ENCODE measurements at regions not wholly inside any gene's neighbourhood (a gene's known extent, or its start where the extent isn't known, plus 50 kb on each side); places are given as distances from the start of the nearest gene placed in this dataset.
A peak's percentile ranks its signal among the peaks of the same experiment; 100 is the strongest.
"Not testable (repeated sequence)": the region's sequence is repeated elsewhere in the genome, so short reads cannot be mapped to it uniquely, and the experiment has no call there.

- DNase-seq, result no peak
These were observed 151.0 kb upstream of the SMLR1 start for GRCh38 chr6:130676077-130676772.

DNA sequence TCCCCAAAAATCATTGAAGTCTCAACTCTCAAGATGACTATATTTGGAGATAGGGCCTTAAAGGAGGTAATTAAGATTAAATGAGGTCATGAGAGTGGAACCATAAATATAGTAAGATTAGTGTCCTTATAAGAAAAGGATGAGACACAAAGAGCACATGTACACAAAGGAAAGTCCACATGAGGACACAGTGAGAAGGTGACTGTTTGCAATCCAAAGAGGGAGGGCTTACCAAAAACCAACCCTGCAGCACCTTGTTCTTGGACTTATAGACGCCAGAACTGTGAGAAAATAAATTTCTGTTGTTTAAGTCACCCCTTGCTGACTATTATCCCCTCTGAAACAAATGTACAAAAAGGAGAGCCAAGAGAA, 150.4 kb upstream of the SMLR1 start:
- DNase-seq, result no peak

DNA sequence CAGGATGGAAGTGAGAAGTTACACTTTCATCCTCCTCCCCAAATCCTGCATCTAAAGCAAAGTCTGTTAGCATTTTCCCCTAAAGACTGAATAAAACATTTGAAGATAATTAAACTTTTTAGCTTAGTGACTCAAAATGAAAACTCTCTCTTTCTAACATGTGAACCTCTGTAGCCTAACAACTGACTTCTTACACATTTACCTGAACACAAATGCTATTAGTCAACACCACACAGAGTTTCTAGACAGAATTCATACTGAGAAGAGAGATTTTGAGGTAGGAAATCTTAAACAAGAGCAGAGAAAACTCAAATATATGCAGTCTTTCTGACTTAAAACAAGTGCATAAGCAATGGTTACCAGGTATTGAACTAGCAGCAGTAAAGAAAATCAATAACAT, 149.9 kb upstream of the SMLR1 start:
- no peak for DNase-seq

DNA sequence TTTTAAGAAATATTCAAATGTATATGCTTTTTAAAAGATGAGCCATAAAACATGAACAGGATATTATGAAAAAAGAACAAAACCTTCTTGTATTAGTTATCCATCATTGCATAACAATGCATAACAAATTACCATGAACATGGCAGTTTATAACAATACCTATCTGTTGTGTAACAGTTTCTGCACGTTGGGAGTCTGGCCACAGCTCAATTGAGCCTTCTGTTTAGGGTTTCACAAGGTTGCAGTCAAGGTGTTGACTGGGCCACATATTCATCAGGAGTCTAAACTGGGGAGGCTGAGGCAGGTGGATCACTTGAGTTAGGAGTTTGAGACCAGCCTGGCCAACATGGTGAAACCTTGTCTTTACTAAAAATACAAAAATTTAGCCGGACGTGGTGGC, 149.4 kb upstream of the SMLR1 start:
- DNase-seq, result no peak

DNA sequence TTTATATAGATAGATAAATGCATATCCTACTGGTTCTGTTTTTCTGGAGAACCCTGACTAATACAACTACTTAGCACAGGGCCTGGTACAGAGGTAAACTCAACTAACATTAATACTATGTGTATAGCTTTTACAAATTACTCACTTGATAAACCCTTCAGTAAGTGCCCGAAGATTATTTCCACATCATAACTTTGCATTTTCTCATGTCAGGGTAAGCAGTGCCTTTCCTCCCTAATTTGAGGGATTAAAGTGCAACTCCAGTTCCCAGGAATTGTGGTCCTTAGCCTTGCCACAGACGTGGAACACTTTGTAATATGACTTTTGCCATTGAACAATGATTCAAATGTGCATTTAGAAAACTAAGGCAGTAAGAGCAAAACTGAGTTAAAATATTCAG, 147.5 kb upstream of the SMLR1 start:
- no peak for DNase-seq

DNA sequence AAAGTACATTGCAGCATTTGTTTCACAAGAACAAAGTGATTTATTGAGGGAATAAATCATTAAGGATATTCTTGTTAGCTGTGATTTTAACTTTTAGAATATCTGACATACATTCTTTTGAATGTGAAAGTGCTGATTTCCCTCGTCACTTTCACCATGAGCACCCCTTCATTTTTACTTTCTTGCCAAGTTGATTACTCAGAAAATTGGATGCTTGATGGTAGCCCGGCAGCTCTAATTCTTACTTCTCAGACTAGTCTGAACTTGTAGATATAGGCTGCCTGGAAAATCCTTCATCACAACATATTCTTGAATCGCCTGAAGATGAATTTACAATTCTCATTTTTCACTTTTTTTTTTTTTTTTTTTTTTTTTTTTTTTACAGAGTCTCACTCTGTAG, 147.1 kb upstream of the SMLR1 start:
- no peak for DNase-seq

DNA sequence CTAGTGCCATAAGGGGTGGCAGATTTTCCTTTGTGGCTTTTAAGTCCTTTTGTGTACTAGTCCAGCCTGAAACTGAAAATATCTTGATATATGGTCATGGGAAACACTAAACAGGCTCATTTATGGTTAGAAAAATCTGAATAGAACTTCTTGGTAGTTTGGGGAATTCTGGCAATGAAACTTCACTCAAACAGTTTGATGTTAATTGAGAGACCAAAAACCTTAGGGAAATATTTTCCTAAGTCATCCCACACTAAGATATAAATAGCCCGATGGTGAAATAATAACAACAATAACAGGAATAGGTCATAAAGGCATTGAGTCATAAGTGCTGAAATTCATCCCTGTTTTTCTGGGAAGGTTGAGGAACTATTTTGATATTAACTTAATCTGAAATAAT, 146.2 kb upstream of the SMLR1 start:
- DNase-seq, result no peak

GRCh38 chr6:130682066-130682465, 145.1 kb upstream of the SMLR1 start:
- DNase-seq, result no peak

- no peak for DNase-seq
These were observed 143.3 kb upstream of the SMLR1 start for GRCh38 chr6:130683761-130684517.

DNA sequence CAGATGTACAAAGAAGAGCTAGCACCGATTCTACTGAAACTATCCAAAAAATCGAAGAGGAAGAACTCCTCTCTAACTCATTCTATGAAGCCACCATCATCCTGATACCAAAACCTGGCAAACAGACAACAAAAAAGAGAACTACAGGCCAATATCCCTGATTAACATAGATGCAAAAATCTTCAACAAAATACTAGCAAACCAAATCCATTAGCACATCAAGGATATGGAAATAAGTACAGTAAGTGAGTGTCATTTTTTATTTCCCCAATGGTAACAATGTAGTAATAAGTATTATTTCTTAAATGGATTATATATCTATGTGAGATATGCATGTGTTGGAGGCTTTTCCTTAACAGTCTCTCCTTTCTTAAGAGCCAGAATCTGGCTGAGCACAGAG, 134.5 kb upstream of the SMLR1 start:
- DNase-seq, result no peak

DNA sequence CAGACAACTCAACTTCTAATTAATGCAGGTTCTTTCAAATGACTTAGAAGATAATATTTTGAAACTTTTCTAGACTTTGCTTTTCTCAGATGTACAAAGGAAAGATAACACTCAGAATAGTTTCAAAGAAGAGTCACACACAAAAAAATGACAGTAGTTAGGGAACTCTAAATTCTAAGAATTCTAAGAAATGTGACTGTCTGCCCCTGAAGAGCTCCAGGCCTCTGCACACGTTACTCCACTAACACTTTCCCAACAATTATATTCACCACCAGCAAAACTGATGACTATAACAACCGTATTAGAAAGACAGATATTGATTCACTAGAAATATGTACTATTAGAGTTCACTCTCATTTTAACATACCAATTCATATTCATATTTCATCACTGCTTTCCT, 133.3 kb upstream of the SMLR1 start:
- no peak for DNase-seq

- DNase-seq, result no peak
These were observed 132.6 kb upstream of the SMLR1 start for GRCh38 chr6:130694606-130695005.

GRCh38 chr6:130696806-130697205, 130.4 kb upstream of the SMLR1 start:
- DNase-seq, result no peak

DNA sequence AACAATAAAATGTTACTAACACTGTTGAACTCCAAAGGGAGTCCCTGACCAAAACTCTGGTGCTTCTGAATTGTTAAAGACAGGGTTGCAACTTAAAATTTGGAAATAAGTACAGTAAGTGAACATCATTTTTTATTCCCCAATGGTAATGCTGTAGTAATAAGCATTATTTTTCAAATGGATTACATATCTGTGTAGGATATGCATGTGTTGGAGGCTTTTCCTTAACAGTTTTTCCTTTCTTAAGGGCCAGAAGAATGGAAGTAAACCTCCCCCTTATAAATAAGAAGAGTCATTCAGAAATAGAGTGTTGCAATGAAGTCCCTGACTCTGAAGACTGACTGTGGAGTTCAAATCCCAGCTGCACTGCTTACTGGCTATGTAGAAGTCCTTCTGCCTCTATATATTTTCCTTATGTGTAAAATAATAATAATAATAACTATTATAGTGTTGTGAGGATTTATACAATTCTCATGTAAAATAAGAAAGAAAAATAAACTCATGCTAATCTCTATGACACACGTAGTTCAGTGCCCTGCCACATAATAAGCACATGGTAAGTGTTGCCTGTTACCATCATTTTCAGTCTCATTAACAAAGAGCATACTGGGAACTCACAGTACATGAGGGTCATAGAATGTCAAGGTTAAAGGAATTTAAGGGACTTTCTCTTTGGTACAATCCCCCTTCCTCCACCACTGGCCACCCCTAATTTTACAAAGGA, 129.8 kb upstream of the SMLR1 start:
- no peak for DNase-seq

DNA sequence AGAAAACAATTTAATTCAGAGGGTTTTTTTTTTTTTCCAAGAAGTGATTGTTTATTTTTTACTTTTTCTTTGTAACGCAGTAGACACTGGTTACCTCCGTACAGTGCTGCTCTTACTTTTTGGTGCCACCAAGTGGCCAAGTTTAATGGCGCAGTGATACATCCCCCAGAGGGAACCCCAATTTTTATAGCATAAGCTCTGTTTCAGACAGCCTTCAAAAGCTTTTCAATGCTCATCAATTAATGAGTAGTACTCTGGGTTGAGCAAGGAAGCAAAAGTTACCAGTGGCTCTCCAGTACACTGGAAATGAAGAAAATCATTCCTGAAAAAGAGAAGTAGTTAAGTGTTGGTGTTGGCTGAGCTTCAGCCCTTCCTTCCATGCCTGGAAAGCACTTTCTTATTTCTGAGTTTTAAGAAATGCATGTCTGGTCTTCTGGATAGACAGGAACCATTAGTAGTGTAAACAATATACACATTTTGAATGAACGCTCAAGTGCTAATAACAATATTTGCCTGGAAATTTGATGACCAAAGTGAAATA, 129.1 kb upstream of the SMLR1 start:
- DNase-seq, result peak in 1 of 2 experiments; percentile 37

- no peak for DNase-seq
These were observed 127.5 kb upstream of the SMLR1 start for GRCh38 chr6:130699742-130700141.

DNA sequence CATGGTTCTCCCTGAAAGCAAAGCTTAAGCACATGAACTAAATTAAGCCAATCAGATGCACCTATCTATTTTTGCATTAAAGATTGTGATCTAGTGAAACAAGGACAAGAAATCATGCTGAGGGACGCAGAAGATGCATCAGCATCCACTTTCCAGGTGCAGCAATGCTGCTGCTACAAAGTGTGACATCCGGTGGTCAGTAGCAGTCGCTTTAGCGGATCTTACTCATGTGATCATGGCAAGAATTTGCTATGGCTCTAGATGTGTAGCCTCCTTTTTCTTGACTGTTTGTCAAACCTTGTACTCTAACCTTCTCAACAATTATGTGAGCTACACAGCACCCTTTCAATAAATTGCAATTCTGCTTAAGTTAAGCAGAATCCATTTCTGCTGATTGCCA, 126.8 kb upstream of the SMLR1 start:
- no peak for DNase-seq

DNA sequence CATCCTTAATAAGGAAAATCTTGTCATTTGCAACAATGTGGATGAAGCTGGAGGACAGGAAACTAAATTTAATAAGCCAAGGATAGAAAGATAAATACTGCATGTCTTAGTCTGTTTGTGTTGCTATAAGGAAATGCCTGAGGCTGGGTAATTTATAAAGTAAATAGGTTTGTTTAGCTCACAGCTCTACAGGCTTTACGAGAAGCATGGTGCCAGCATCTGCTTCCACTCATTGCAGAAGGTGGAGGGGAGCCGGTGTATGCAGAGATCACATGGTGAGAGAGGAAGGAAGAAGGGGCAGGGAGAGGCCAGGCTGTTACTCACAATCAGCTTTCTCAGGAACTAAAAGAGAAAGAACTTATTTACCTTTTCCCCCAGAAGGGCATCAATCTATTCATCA, 118.9 kb upstream of the SMLR1 start:
- DNase-seq, result no peak

DNA sequence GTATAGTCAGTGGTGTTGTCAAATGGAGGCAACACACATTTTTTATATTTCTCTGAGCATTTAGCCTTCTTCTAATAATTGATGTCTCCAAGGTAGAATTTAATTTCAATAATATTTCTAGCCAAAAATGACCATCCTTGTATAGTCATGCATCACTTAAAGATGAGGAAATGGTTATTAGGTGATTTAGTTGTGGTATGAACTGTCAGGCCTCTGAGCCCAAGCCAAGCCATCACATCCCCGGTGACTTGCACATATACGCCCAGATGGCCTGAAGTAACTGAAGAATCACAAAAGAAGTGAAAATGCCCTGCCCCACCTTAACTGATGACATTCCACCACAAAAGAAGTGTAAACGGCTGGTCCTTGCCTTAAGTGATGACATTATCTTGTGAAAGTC, 115.6 kb upstream of the SMLR1 start:
- not testable (repeated sequence) for DNase-seq

DNA sequence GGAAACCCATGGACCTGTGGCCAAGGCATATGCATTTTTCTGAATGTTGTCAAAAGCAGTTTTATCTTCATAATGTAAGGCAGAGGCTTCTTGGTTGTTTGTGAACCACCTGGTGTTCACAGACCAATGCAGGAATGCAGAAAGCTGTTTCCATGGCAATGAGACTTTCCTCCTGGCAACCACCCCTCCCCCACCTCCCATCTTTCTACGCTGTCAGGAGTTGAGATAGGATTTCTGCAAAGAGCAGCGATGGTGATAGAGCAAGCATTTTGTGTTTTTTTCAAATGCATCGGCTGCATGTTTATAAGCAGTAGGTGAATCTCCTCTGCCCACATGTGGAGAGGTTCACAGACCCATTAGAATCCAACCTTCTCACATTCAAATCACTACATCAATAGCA, 114.1 kb upstream of the SMLR1 start:
- no peak for DNase-seq

DNA sequence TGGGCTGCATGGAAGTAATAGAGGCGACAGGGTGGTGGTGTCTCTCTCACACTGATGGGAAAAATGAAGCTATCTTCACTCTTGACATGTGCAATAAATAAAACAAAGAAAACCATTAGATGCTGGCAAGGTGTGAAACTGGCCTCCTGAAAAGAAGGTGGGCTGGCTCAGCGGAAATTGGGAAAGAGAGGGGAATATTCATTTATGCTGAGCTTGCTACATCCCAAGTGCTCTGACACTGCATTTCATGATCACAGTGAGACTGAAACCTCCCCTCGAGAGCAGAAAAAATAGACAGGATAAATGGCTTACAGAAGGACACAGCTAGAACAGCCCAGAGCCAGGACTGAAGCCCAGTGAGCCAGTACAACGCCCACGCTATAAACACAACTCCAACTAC, 112.1 kb upstream of the SMLR1 start:
- DNase-seq, result no peak

GRCh38 chr6:130716466-130716865, 110.7 kb upstream of the SMLR1 start:
- no peak for DNase-seq

DNA sequence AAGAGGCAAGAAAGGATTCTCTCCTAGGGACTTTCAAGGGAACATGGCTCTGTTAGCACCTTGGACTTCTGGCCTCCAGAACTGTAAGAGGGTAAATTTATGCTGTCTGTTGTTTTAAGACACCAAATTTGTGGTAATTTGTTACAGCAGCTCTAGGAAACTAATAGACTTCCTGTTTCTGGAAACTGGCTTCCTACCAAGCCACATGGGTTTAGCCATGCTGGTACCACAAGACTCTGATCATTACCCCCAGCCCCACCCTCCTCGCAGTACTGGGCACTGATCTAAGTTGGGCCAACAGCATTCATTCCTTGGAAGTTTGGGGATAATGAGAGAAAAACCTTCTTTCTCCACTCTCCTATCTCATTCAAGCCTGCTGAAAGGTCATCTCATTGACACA, 109.5 kb upstream of the SMLR1 start:
- DNase-seq, result no peak
